Coronary artery (tissue), 2 donors: ENCODE measurements at regions not wholly inside any gene's neighbourhood (a gene's known extent, or its start where the extent isn't known, plus 50 kb on each side); places are given as distances from the start of the nearest gene placed in this dataset.

Source experiments
- DNase-seq: peaks from one replicate; pipeline ENCODE4 v3.0.0-alpha.2; 2017; ENCODE audit warnings: low spot score
- H3K27ac ChIP-seq, 2 donors: fragments of 200-600 bp; sonication (generic); one replicate each; pipeline ENCODE4 v1.5.1; 2016 to 2019
- H3K4me3 ChIP-seq: fragments of 200-600 bp; sonication (generic); 2 replicates; pipeline ENCODE4 v1.5.1; 2016; ENCODE audit warnings: mild to moderate bottlenecking, moderate library complexity
- TF ChIP-seq, protein P1 (sequence below): fragments of 200-600 bp; sonication (generic); IDR thresholded peaks from one replicate; pipeline ENCODE4 v1.5.1; 2019; ENCODE audit warnings: antibody characterized with exemption

DNA sequence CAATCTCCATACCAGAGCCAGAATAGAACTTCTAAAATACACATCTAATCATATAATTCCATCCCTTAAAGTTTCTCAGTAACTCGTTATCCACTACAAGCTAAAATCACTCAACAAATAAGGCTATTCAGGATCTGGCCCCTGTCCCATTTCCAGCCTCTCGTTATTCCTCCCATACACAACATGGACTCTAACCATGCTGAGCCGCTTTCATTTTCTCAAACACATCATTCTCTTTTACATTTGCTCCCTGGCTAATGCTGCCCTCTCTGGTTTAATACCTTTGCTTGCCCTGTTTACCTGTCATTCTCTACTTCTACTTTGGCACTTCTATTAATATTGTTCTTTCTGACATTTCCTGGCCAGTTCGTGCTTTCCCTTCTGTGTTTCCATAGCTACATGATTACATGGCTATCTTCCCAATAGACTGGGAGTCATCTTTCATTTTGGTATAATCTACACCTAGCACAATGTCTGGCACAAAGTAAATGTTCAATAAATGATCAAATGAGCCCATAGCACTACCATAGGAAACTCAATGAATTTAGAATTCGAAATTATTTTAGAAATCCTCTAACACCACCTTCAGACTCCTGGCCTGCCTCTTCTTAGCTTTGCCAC, 163.6 kb upstream of the VRK2 start:
- no peak overlapping the region for H3K27ac ChIP-seq

DNA sequence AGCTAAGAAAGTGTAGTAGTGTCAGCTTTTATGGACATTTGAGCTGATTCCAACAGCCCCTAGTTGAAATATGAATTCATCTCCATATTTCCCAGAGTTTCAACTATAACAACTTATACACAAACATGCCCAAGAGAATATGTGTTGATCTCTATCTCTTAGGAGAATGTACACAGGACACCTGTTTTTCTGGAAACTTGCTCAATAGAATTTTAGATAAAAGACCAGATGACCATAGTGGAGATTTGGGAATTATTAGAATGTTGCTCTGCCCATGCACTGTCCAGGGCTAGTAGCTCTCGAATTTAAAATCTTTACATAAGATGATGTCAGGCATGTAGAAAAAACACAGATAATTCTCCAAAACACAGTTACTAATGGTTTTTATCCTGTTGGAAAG, 162.3 kb upstream of the VRK2 start:
- no peak overlapping the region for H3K27ac ChIP-seq
- TF ChIP-seq, protein P1, sequence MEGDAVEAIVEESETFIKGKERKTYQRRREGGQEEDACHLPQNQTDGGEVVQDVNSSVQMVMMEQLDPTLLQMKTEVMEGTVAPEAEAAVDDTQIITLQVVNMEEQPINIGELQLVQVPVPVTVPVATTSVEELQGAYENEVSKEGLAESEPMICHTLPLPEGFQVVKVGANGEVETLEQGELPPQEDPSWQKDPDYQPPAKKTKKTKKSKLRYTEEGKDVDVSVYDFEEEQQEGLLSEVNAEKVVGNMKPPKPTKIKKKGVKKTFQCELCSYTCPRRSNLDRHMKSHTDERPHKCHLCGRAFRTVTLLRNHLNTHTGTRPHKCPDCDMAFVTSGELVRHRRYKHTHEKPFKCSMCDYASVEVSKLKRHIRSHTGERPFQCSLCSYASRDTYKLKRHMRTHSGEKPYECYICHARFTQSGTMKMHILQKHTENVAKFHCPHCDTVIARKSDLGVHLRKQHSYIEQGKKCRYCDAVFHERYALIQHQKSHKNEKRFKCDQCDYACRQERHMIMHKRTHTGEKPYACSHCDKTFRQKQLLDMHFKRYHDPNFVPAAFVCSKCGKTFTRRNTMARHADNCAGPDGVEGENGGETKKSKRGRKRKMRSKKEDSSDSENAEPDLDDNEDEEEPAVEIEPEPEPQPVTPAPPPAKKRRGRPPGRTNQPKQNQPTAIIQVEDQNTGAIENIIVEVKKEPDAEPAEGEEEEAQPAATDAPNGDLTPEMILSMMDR, result no peak
- H3K4me3 ChIP-seq, result no peak overlapping the region
- no peak for DNase-seq

More for the DNA sequence above, 163.6 kb upstream of the VRK2 start:
- DNase-seq, result no peak
- TF ChIP-seq, protein P1, result no peak
- H3K4me3 ChIP-seq, result peak overlapping the region; percentile 24

DNA sequence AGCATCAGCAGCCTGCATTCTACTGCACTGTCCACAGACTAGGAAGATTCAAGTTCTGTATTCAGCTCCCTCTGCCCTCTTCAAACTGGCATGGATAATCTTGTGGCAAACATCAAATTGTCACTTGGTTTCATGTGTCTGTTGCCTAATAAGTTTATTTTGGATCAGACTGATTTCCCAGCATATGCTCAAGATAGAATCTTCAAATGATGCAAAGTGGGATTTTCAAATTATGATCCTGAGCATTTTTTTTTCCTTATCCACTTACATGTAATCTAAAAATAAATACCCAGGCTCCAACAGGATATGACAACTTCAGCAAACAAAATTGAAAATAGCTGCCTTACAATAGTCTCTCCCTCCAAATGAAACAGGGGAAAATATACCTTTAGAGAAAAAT, 160.9 kb upstream of the VRK2 start:
- no peak for DNase-seq
- TF ChIP-seq, protein P1, result no peak
- Histone ChIP-seq H3K4me3 (no peak overlapping the region), H3K27ac (no peak overlapping the region)

DNA sequence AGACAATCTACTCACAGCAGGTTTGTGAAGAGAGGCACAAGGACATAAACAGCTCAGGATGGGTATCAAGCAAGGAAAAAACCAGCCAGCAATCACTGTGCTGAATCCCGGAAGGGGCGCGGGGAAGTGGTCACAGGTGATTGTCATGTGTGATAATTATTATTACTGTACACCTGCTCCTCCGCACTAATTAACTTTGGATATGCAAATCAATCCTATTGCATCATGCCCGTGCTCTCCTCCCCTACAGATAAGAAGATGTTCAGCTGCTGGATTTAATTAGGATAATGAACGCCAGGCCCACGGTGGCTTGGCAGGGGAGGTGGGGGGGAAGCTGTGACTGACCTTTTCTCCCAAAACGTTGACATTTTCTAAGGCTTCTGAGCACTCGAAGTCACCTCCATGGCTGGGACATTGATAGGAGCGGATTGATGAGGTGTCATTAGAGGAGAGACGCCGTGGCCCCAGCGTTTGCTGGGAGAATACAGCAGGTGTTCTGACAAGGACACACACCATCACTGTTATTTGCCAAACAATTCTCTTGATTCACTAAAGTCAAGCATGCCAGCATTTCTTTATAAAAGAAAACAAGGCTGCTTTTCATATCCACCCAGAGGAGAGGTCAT, 160.3 kb upstream of the VRK2 start:
- no peak overlapping the region for H3K4me3 ChIP-seq
- no peak for DNase-seq
- TF ChIP-seq, protein P1, result no peak
- no peak overlapping the region for H3K27ac ChIP-seq

DNA sequence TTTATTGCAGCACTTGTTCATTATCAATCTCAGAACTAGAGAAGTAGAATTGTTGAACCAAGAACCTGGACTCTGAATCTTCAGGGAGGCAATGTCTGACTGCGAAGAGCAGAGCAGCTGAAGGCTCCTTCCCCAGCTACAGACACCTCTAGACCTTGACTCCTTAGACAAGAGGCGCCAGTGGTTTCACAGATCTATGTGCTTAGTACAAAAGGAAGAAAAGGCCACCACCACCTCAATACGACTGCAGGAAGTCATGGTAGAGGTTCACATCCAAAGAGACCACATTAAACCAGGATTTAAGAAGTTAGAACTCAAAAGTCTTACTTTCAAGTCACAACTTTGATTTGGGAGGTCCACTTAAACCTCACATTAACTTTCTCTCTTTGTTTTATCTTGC, 158.1 kb upstream of the VRK2 start:
- no peak overlapping the region for H3K4me3 ChIP-seq
- TF ChIP-seq, protein P1, result no peak
- no peak for DNase-seq

DNA sequence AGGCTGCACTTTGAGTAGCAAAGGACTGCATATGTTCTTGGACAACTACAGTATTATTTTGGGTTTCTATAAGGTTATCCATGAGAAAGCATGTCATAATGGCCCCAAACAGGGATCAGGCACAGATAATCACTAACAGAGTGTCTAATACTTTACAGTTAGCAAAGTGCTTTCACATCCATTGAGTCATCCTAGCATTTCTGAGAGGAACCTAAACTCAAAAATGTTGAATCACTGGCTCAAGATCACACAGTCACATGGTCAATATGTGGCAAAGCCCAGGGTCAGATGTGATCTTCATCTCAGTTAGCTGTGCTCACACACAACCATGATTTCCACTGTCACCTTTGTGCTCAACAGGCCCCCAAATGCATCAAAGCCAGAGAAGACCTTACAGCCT, 156.1 kb upstream of the VRK2 start:
- TF ChIP-seq, protein P1, result no peak
- no peak for DNase-seq
- Histone ChIP-seq H3K27ac (no peak overlapping the region), H3K4me3 (no peak overlapping the region)

More for the DNA sequence above, 158.1 kb upstream of the VRK2 start:
- H3K27ac ChIP-seq, result no peak overlapping the region

DNA sequence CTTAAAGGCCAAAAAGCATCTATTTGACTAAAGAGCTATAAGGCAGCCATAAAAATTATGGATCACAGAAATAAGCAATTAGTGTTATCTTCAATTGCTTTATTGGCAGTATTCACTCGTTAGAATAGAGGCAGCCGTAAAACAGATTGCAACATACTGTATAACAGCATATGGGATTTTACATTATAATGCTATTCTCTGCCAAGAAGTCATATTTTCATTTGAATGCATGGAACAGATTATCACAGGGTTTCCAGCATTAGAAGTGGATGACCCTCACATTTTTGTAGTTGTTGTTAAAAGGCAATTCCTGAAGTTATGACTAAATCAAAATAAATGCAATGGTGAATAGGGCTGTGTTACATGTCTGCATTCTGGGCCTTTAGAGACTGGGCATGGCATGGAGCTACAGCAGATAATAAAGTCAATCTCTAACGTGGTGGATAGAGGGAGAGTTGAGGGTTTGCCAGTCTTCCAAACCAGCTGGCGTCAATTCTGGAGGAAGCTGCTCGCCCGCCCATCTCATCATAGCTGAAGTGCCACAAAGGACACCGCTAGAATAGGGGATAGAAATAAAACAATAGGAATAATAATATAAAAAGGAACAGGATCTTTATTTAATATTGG, 155.4 kb upstream of the VRK2 start:
- H3K4me3 ChIP-seq, result no peak overlapping the region
- TF ChIP-seq, protein P1, result no peak
- no peak overlapping the region for H3K27ac ChIP-seq
- DNase-seq, result no peak
